ENCODE measurements at regions not wholly inside any gene's neighbourhood (a gene's known extent, or its start where the extent isn't known, plus 50 kb on each side); places are given as distances from the start of the nearest gene placed in this dataset.

- Histone ChIP-seq H3K4me1 (ENCODE audit: control insufficient read depth in 2 of 2, insufficient read depth in 2 of 2, low read length in 2 of 2) (no peaks in the 10 kb centered on the region), H3K27ac (ENCODE audit: low read length in 2 of 2) (no peak overlapping the region), H3K4me3 (ENCODE audit: control extremely low read depth in 1 of 5, extremely low read depth in 1 of 5, insufficient read depth in 1 of 5, low read depth in 2 of 5, low read length in 4 of 5) (no peak overlapping the region), H3K36me3 (replicated peaks in 1 of 2; ENCODE audit: control extremely low read depth in 1 of 2, control insufficient read depth in 1 of 2, extremely low read depth in 1 of 2, insufficient read depth in 2 of 2, low read length in 1 of 2) (no peaks in the 10 kb centered on the region), H3K9me3 (ENCODE audit: control extremely low read depth in 1 of 3, control insufficient read depth in 2 of 3, insufficient read depth in 1 of 3, low read length in 2 of 3) (no peaks in the 10 kb centered on the region), H3K27me3 (replicated peaks in 1 of 4; ENCODE audit: control extremely low read depth in 1 of 4, control insufficient read depth in 3 of 4, insufficient read depth in 4 of 4, low read length in 3 of 4) (peaks cover 0 to 4% (median 0%) of the 10 kb centered on the region in 4 experiments), H4K20me1 (ENCODE audit: control insufficient read depth, insufficient read depth, low read length, poor library complexity, severe bottlenecking) (no peaks in the 10 kb centered on the region), H3K79me2 (ENCODE audit: control insufficient read depth, insufficient read depth, low read length) (no peaks in the 10 kb centered on the region), H3K9ac (ENCODE audit: low read length) (no peak overlapping the region), H3K4me2 (replicated peaks; ENCODE audit: low read depth, low read length, poor library complexity, severe bottlenecking) (no peak overlapping the region), H2AFZ (ENCODE audit: insufficient read depth, low read depth, low read length, poor library complexity, severe bottlenecking) (no peak overlapping the region)
- ATAC-seq (ENCODE audit: low read depth) (no peak), DNase-seq (no peak)
- Mint-ChIP-seq H3K27ac (no peak overlapping the region), H3K9me3 (ENCODE audit: insufficient read depth) (no peaks in the 10 kb centered on the region), H3K4me3 (no peak overlapping the region), H3K4me1 (no peaks in the 10 kb centered on the region), H3K27me3 (no peaks in the 10 kb centered on the region)
- TF ChIP-seq EZH2 (IDR thresholded peaks at IDR 0.05; ENCODE audit: borderline replicate concordance, insufficient read depth, low read depth, low read length, poor library complexity, severe bottlenecking) = no peak
- POLR2A ChIA-PET = no interaction called here
- intact Hi-C loops (cut with micrococcal nuclease) = no loop called here
- WGBS (ENCODE audit: insufficient coverage) = 62% methylated on average over 2 of the region's 3 CpGs
- CTCF ChIA-PET = no interaction called here
Measured at GRCh38 chr5:113900816-113901215, 387.3 kb downstream of the YTHDC2 start.

GRCh38 chr5:113901718-113902117, 388.2 kb downstream of the YTHDC2 start:
- H3K27ac Mint-ChIP-seq = no peak overlapping the region
- DNase-seq = no peak
- no peaks in the 10 kb centered on the region for H3K4me1 ChIP-seq (ENCODE audit: control insufficient read depth in 2 of 2, insufficient read depth in 2 of 2, low read length in 2 of 2)
- TF ChIP-seq CTCF (IDR thresholded peaks at IDR 0.05) (no peak), EZH2 (IDR thresholded peaks at IDR 0.05; ENCODE audit: borderline replicate concordance, insufficient read depth, low read depth, low read length, poor library complexity, severe bottlenecking) (no peak)
- WGBS (ENCODE audit: insufficient coverage) = no CpG with 5 or more reads among the region's 1 CpG
- no peak overlapping the region for H3K4me3 ChIP-seq (ENCODE audit: control extremely low read depth in 1 of 5, extremely low read depth in 1 of 5, insufficient read depth in 1 of 5, low read depth in 2 of 5, low read length in 4 of 5)
- H3K27me3 Mint-ChIP-seq = no peaks in the 10 kb centered on the region
- no peaks in the 10 kb centered on the region for H4K20me1 ChIP-seq (ENCODE audit: control insufficient read depth, insufficient read depth, low read length, poor library complexity, severe bottlenecking)
- ChIA-PET CTCF (no interaction called here), POLR2A (no interaction called here)
- no peaks in the 10 kb centered on the region for H3K79me2 ChIP-seq (ENCODE audit: control insufficient read depth, insufficient read depth, low read length)
- intact Hi-C loops (cut with micrococcal nuclease) = no loop called here
- no peak overlapping the region for H3K4me3 Mint-ChIP-seq
- no peak overlapping the region for H3K4me2 ChIP-seq (replicated peaks; ENCODE audit: low read depth, low read length, poor library complexity, severe bottlenecking)
- ATAC-seq (ENCODE audit: low read depth) = no peak
- H3K9me3 Mint-ChIP-seq (ENCODE audit: insufficient read depth) = no peaks in the 10 kb centered on the region
- H3K9ac ChIP-seq (ENCODE audit: low read length) = no peak overlapping the region
- H3K9me3 ChIP-seq (ENCODE audit: control extremely low read depth in 1 of 3, control insufficient read depth in 2 of 3, insufficient read depth in 1 of 3, low read length in 2 of 3) = no peaks in the 10 kb centered on the region
- H3K4me1 Mint-ChIP-seq = no peaks in the 10 kb centered on the region
- H3K36me3 ChIP-seq (replicated peaks in 1 of 2; ENCODE audit: control extremely low read depth in 1 of 2, control insufficient read depth in 1 of 2, extremely low read depth in 1 of 2, insufficient read depth in 2 of 2, low read length in 1 of 2) = no peaks in the 10 kb centered on the region
- peaks cover 0 to 4% (median 0%) of the 10 kb centered on the region in 4 experiments for H3K27me3 ChIP-seq (replicated peaks in 1 of 4; ENCODE audit: control extremely low read depth in 1 of 4, control insufficient read depth in 3 of 4, insufficient read depth in 4 of 4, low read length in 3 of 4)
- H3K27ac ChIP-seq (ENCODE audit: low read length in 2 of 2) = no peak overlapping the region
- no peak overlapping the region for H2AFZ ChIP-seq (ENCODE audit: insufficient read depth, low read depth, low read length, poor library complexity, severe bottlenecking)

Measured in B cell (primary cell).